ENCODE measurements at regions not wholly inside any gene's neighbourhood (a gene's known extent, or its start where the extent isn't known, plus 50 kb on each side); places are given as distances from the start of the nearest gene placed in this dataset.

GRCh38 chr21:23963454-23963853, 1643.8 kb downstream of the MRPL39 start:
- no peak for ATAC-seq (ENCODE audit: insufficient number of reproducible peaks, low FRiP score, low read depth)
- no peak for TF ChIP-seq CTCF (IDR thresholded peaks at IDR 0.05)

GRCh38 chr21:23960769-23961168, 1646.5 kb downstream of the MRPL39 start:
- no peak for ATAC-seq (ENCODE audit: insufficient number of reproducible peaks, low FRiP score, low read depth)
- no peak for TF ChIP-seq CTCF (IDR thresholded peaks at IDR 0.05)
- no peaks in the 10 kb centered on the region for H3K9me3 ChIP-seq
- no peak for DNase-seq (ENCODE audit: low spot score)
- H3K27me3 ChIP-seq (replicated peaks; ENCODE audit: insufficient read depth): no peaks in the 10 kb centered on the region
- H3K36me3 ChIP-seq: no peaks in the 10 kb centered on the region
- no peak overlapping the region for H3K27ac ChIP-seq
- no peak overlapping the region for H3K4me3 ChIP-seq
- H3K4me1 ChIP-seq (ENCODE audit: control insufficient read depth in 1 of 2, low read depth in 2 of 2): no peaks in the 10 kb centered on the region

More at GRCh38 chr21:23963454-23963853, 1643.8 kb downstream of the MRPL39 start:
- Histone ChIP-seq H3K27ac (no peak overlapping the region), H3K4me3 (no peak overlapping the region), H3K4me1 (ENCODE audit: control insufficient read depth in 1 of 2, low read depth in 2 of 2) (no peaks in the 10 kb centered on the region), H3K27me3 (replicated peaks; ENCODE audit: insufficient read depth) (no peaks in the 10 kb centered on the region), H3K36me3 (no peaks in the 10 kb centered on the region), H3K9me3 (no peaks in the 10 kb centered on the region)
- no peak for DNase-seq (ENCODE audit: low spot score)

GRCh38 chr21:23955135-23955843, 1652.0 kb downstream of the MRPL39 start:
- ATAC-seq (ENCODE audit: insufficient number of reproducible peaks, low FRiP score, low read depth) (no peak), DNase-seq (ENCODE audit: low spot score) (no peak)
- Histone ChIP-seq H3K27ac (no peak overlapping the region), H3K4me3 (no peak overlapping the region), H3K4me1 (ENCODE audit: control insufficient read depth in 1 of 2, low read depth in 2 of 2) (no peaks in the 10 kb centered on the region), H3K36me3 (no peaks in the 10 kb centered on the region), H3K27me3 (replicated peaks; ENCODE audit: insufficient read depth) (no peaks in the 10 kb centered on the region), H3K9me3 (no peaks in the 10 kb centered on the region)
- no peak for TF ChIP-seq CTCF (IDR thresholded peaks at IDR 0.05)

GRCh38 chr21:23952269-23952668, 1655.0 kb downstream of the MRPL39 start:
- ATAC-seq (ENCODE audit: insufficient number of reproducible peaks, low FRiP score, low read depth): no peak
- no peaks in the 10 kb centered on the region for H3K36me3 ChIP-seq
- no peak for TF ChIP-seq CTCF (IDR thresholded peaks at IDR 0.05)
- H3K9me3 ChIP-seq: no peaks in the 10 kb centered on the region
- no peaks in the 10 kb centered on the region for H3K4me1 ChIP-seq (ENCODE audit: control insufficient read depth in 1 of 2, low read depth in 2 of 2)
- no peak overlapping the region for H3K27ac ChIP-seq
- H3K4me3 ChIP-seq: no peak overlapping the region
- DNase-seq (ENCODE audit: low spot score): no peak
- no peaks in the 10 kb centered on the region for H3K27me3 ChIP-seq (replicated peaks; ENCODE audit: insufficient read depth)

GRCh38 chr21:23951251-23951650, 1656.0 kb downstream of the MRPL39 start:
- Histone ChIP-seq H3K9me3 (no peaks in the 10 kb centered on the region), H3K4me1 (ENCODE audit: control insufficient read depth in 1 of 2, low read depth in 2 of 2) (no peaks in the 10 kb centered on the region), H3K36me3 (no peaks in the 10 kb centered on the region), H3K4me3 (no peak overlapping the region), H3K27me3 (replicated peaks; ENCODE audit: insufficient read depth) (no peaks in the 10 kb centered on the region), H3K27ac (no peak overlapping the region)
- DNase-seq (ENCODE audit: low spot score) (no peak), ATAC-seq (ENCODE audit: insufficient number of reproducible peaks, low FRiP score, low read depth) (no peak)
- TF ChIP-seq CTCF (IDR thresholded peaks at IDR 0.05): no peak
